OCI-LY3 (cell line): ENCODE measurements at regions not wholly inside any gene's neighbourhood (a gene's known extent, or its start where the extent isn't known, plus 50 kb on each side); places are given as distances from the start of the nearest gene placed in this dataset.

Source experiments
- CTCF ChIP-seq: fragments of 200-600, 300-600 bp; sonication (generic); IDR thresholded peaks from 2 replicates; pipeline ENCODE4 v1.5.1; 2014; ENCODE audit warnings: antibody characterized with exemption, low read length, low read depth
- EZH2phosphoT487 ChIP-seq: fragments of 200-600 bp; shearing (Covaris generic); IDR thresholded peaks from 2 replicates; pipeline ENCODE4 v1.6.1; 2018; ENCODE audit warnings: antibody characterized with exemption, mixed run types, low read depth

GRCh38 chr22:48677168-48677520 lies 1150.5 kb downstream of the BRD1 start:
- no peak for TF ChIP-seq CTCF
- TF ChIP-seq EZH2phosphoT487, result no peak
